Gastrocnemius medialis (tissue), 4 donors: ENCODE measurements at regions not wholly inside any gene's neighbourhood (a gene's known extent, or its start where the extent isn't known, plus 50 kb on each side); places are given as distances from the start of the nearest gene placed in this dataset.

ENCODE experiments used
- CTCF ChIP-seq, 5 experiments: fragments of 450-650 bp in 3 of 5; fragments of 200-600 bp in 2 of 5; sonication (generic) in 2 of 5; IDR thresholded peaks in 4 of 5; conservative IDR thresholded peaks in 1 of 5; 1 replicate in 4 of 5; 2 replicates in 1 of 5; pipeline ENCODE4 v1.5.1; 2016 to 2019; ENCODE audit warnings: antibody characterized with exemption in 5 of 5, mild to moderate bottlenecking in 3 of 5, moderate library complexity in 3 of 5
- POLR2A ChIP-seq, 2 donors: fragments of 450-650 bp; IDR thresholded peaks; one replicate each; pipeline ENCODE4 v1.6.1; 2017; ENCODE audit warnings: antibody characterized with exemption in 2 of 2, mild to moderate bottlenecking in 2 of 2, moderate library complexity in 2 of 2

- TF ChIP-seq CTCF (IDR thresholded peaks at IDR 0.05 in 4 of 5, conservative IDR thresholded peaks at IDR 0.05 in 1 of 5) (no peak), POLR2A (IDR thresholded peaks at IDR 0.05) (no peak)
Measured at GRCh38 chr5:96155147-96155546, 193.5 kb upstream of the ELL2 start.
